NCI-H1092 (cell line): ENCODE measurements at regions not wholly inside any gene's neighbourhood (a gene's known extent, or its start where the extent isn't known, plus 50 kb on each side); places are given as distances from the start of the nearest gene placed in this dataset.

Experiments
- DNase-seq: peaks from one replicate; lab custom pipeline; 2025; lab: John Stamatoyannopoulos, UW

DNA sequence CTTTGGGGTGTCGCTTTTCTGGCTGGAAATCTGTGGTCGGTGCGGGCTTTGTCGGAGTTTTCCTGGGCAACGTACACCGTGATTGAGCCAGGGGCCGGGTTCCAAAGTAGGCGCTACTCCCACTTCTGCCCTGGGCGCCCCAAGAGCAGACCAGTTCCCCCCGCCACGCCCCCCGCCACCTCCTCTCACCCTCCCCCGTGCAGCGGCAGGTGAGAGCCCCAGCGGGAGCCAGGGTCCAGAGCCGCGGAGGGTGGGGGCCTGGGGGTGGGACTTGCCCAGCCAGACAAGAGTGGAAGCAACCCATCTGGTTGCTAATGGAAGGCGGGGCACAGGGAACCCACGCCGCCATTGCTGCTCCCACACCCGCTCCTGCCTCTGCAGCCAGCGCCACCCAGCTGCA lies 2195.9 kb downstream of the PCDH9 start:
- no peak for DNase-seq

DNA sequence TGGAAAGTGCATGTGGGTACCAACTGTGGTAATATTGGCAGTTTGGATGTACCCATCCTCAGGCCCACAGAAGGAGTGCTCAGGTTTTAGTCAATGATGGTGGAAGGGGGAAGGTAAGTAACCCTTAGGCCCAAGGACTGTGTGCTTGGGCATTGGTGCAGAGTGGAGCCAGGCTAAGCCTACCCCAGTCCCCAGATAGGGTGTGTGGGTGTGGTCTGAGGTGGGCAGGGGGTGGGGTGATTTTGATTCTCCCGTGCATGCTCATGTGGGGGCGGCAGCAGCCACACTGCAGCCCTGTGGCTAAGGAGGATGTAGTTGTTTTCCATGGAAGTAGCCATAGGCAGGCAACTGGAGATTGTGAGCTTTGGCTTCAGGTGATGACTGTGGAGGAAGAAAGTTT lies 2197.3 kb downstream of the PCDH9 start:
- DNase-seq: no peak

DNA sequence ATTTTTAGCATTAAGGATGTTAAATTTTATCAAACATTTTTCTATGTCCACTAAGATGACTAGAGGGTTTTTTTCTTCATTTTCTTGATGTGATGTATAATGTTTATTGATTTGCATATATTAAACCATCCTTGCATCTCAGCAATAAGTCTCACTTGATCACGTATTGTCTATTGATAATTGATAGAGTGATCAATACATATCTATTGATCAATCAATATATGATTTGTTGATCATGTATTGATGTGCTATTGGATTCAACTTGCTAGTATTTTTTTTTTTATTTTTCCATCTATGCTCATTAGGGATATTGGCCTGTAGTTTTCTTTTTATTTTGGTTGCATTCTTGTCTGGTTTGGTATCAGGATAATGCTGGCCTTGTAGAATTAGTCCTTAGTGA lies 2202.0 kb downstream of the PCDH9 start:
- no peak for DNase-seq

DNA sequence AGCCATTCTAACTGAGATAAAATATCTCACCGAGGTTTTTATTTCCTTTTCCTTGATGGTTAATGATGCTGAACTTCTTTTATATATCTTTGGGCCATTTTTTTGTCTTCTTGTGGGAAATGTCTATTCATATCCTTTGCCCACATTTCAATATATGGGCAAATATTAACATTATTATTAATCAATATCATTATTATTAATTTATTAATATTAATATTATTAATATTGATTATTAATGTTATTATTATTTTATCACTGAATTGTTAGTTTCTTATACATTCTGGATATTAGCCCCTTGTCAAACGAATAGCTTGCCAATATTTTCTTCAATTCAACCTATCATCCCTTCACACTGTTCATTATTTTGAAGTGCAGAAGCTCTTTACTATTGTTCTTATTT lies 2203.6 kb downstream of the PCDH9 start:
- DNase-seq: no peak

DNA sequence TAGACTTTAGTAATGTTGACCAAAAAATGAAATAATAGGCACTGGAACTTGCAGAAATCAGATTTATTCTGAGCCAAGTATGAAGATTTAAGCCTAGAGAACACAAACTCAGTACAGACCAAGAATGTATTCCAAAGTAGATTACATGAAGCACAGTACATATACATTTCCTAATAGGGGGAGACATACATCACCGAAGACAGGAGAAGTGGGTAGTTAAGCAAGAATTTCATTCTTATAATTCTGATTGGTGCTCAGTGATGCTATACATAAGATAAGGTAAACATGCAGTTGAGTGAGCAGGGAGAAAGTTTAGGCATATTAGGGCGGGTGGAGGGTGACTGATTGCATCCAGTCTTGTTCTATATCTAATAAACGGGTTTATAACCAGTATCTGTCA lies 2218.8 kb downstream of the PCDH9 start:
- DNase-seq: no peak

DNA sequence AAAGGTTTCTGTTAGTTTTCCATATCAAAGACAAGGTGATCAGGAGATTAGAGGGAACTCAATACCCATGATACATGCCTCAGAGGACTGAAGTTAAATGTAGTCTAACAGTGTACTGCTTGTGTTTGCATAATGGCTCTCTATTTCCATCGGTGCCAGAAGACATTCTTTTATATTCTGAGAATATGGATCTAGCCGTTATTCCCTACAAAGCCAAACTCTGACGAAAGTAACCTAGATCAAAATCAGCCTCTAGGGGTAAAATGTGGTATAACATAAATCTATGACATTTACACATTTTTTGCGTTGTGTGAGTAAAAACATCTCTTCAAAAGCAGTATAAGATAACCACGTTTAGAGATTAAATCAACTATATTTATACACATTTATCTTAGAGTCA lies 2232.7 kb downstream of the PCDH9 start:
- no peak for DNase-seq

DNA sequence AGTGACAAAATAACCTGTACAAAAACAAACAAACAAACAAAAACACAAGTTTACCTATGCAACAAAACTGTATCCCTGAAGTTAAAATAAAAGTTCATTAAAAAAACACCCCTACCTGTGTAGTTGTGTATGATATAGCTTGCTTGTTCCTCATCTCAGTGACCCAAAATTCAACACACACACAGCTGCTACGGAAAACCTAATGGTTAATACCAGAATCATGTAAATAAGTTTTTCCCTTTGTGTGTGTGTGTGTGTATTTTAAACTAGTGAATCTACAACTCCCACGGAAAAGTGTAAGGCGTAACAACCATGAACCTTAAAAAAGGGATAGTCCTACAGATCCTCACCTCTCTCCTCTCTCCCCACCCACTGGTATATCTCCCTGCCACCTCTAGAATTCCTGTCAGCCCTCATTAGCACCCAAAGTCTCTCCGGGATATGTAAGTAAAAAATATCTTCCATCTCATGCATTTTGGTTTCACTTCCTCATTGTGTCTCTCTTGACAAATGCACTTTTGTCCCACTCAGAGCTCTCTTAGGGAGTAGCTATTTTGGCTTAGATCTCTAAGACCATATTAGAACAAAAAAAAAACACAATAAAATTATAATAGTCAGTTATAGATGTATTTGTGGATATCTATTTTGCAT lies 2236.5 kb downstream of the PCDH9 start:
- no peak for DNase-seq

DNA sequence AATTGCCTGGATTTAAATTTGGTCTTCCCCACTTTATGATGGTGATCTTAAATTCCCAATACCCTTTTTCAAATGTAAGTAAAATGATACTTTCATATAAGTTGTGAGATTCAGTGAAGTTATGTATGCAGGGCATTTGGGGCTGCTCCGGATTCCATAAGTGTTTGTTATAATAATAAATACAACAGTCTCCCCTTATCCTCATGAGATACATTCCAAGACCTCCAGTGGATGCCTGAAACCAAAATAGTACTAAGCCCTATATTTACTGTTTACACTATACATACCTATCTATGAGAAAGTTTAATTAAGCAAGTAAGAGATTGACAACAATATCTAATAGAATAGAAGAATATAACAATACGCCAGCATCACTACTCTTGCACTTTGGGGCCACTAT lies 2237.8 kb downstream of the PCDH9 start:
- no peak for DNase-seq

DNA sequence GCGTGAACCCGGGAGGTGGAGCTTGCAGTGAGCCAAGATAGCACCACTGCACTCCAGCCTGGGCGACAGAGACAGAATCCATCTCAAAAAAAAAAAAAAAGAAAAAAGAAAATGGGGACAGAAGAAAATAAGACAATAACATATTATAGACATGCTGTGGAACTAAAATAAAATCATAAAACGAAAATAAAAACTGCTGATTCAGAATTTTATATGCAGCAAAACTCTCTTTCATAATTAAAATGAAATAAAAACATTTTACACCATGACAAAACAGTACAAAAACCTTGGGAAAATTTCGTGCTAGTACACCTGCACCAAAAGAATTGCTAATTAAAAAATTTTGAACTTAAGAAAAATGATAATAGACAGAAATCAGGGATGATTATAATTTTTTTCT lies 2245.1 kb downstream of the PCDH9 start:
- DNase-seq: no peak

DNA sequence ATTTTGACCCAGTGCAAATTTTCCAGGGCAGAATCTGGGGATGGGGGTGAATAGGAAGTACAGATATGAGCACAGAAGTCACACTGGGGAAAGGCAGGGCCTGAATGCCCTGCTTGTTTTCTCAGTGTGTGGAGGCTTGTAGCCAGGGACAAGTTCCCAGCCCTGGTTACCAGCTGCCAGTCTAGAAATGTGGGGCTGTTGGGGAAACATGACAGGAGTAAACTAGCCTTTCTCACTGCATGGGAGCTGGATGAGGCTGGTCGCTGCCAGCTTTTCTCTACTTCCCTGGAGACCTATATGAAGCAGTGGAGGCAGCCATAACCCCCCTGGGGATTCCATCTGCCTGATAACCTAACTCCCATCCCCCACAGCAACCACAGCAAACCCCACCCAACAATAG lies 2267.7 kb downstream of the PCDH9 start:
- DNase-seq: no peak

DNA sequence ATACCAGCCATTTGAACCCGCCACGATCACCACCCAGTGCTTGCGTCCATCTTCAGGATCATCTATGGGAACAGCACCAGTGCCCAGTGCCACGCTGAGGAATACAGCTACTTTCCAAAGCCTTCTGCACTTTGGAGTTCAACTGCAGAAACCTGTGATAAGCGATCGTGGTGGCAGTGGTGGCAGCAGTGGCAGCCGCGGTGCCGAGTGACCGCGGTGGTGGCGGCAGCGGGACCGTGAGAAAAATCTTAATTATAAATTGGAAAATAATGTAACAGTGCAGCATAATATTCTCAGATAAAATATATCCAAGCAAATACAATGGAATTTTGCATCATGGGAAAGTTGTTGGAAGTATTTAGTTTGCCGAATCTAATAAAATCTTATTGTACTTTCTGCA lies 2270.9 kb downstream of the PCDH9 start:
- no peak for DNase-seq

DNA sequence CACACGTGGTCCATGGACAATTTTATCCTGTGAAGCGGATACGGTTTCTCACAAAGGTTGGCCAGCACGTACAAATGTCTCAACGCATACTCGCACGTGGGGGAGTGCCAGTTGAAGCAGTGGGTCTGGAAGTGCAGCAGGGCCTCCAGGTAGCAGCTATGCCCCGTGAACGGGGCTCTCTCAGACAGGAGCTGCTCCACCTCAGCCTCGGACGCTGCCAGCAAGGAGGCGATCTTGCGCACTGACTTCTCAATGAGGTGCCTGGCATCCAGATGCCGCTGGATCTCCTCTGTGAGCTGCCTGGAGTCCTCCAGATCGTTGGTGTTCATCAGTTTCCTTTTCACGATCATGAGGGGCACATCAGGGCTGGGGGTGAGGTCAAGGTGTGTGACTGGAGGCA lies 2272.0 kb downstream of the PCDH9 start:
- DNase-seq: no peak

DNA sequence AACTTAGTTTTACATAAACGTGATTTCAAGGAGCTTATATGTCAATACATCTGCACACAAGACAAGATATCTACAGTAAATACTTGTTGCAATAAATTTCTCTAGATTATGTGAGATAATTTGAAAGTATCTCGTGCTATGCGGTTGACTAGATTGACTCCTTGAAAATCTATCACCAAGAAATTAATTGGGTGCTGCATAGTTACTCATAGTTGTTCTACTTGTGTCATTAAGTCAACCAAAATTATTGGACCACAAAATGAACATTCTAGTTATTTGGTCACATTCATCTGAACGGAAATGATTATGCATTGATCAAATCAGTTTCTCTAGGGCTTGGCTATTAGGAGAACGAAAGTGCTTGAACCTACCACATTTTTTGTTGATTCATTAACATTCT lies 2291.5 kb downstream of the PCDH9 start:
- DNase-seq: no peak

DNA sequence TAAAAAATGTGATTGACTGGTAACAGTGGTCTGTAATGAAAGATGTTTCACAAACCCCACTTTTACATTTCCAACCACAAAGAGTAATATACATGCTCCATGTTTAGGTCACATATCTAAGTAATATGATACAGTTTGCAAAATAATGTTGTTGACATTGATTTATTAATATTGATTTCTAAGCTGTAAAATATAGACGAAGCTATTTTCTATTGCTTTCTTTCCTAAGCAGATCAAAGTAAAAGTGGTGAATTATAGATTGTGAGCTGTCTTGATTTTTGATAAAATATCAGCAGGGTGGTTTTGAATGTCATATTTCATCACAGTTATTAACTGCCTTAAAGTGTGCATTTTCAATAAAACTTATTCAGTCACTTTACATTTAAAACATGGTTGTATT lies 2292.8 kb downstream of the PCDH9 start:
- no peak for DNase-seq

DNA sequence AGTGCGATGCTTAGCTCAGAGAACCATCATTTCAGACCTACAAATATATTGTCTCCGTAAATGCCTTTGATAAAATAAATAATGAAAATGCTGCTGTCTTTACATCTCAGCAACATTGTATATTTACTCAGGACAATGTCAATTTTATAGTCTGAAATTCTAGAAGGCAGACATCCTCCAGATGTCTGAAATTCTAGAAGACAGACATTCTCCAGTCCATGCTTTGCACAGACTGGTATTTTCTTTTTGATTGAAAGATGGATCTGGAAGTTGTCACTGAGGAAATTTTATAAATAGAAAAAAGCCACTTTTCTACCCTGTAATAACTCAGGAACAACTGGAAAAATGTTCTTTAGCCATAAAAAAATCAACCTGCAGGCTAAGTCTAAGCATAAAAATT lies 2293.3 kb downstream of the PCDH9 start:
- no peak for DNase-seq

DNA sequence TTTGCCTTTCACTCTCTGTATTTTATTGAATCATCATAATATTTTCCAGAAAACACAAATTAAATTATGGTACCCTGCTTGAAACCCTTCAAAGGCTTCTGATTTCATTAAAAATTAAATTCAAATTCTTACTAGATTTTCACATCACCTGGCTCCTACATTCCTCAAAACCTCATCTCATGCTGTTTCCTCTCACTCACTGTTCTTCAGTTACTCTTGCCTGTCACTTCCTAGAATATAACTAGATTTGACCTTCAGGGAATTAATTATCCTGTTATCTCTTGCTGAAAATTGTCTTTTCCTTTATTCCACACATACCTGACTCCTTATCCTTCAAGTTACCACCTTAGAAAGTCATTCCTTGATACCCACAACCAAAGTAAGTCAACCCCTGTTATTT lies 2294.7 kb downstream of the PCDH9 start:
- DNase-seq: no peak

DNA sequence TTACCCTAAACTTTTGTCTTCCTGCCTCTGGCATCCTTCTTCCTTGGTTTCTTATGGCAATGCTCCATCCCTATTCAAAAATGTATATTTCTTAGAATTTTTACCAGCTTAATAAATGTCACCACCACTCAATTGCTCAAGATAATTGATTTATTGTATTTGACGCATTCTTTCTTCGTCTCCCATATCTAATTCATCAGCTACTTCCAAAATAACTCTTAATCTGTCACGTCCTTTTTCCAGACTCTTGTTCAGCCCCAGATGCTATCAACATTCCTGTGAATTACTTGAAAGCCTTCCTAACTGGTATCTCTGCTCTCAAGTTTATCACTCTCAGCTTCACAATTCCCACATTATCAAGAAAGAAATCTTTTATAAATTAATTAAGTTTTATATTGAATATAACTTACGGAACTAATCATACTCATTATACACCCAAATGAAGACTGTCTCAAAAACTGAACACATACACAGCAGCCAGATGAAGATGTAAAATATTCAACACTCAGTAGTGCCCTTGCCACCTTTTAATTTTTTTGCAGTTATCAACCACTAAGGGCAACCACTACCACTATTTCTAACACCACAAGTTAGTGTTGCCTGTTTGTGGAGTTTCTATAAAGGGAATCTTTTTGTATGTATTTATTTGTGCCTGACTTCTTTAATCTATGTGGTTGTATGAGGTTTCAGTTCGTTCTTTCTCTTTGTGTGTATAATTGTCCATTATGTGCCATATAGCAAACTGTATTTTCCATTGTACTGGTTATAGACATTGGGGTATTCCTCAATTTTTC lies 2295.4 kb downstream of the PCDH9 start:
- no peak for DNase-seq

DNA sequence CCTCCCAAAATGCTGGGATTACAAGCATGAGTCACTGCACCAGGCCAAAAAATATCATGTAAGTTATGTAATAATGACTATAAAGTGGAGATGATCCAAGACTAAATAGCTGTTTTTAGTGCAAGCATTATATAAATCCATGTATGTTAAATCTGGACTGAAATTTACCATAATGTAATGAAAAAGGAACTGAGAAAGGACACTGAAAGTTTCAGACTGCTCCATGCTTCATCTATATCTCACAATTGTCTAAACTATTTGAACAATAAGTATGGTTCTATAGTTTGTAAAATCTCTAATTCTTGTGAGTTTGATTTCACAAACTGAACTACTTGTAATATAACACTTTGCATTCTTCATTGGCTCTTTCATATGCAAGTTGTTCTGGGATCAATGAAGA lies 2299.5 kb downstream of the PCDH9 start:
- no peak for DNase-seq

DNA sequence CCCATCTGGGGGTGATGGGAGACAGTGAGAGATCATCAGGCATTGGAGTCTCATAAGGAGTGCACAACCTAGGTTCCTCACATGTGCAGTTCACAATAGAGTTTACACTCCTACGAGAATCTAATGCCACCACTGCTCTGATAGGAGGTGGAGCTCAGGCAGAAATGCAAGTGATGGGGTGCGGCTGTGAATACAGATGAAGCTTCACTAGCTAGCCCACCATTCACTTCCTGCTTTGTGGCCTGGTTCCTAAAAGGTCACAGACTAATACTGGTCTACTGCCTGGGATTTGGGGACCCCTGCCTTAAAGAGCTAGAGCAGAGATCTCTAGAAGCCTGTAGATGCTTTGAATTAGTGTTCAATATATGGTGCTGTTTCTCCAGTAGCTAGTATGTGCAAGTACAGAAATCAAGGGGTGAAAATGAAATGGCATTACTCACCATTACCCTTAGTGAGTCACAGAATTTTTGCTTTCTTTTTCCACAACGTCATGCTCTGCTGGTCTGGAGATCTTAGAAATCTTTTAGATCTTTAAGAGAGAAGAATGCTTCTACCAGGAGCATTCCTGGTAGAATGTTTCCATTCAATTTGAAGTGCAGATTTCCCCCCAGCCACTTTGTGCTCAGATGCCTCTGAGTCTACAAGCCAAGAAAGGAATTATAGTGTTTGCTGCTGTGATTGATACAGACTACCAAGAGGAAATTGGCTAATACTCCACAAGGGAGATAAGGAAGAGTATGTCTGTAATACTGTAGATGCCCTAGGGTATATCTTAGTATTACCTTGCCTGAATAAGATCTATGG lies 2301.2 kb downstream of the PCDH9 start:
- DNase-seq: no peak

DNA sequence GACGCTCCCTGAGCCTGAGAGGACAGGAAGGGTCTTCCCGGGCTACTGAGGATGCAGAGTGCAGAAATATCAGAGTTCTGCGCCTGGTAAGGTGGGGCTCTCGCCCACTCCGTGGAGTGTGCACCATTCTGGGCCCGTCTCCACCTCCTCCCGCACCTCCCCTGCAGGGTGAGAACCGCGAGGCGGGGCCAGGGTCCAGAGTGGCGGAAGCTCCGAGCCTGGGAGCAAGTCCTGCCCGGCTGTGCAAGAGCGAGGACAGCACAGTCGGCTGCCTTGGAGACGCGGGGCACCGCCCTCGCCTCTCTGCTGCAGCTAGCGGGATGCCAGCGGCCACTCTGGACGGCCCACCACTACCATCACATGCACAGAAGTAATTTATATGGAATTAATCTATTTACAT lies 2304.4 kb downstream of the PCDH9 start:
- no peak for DNase-seq

DNA sequence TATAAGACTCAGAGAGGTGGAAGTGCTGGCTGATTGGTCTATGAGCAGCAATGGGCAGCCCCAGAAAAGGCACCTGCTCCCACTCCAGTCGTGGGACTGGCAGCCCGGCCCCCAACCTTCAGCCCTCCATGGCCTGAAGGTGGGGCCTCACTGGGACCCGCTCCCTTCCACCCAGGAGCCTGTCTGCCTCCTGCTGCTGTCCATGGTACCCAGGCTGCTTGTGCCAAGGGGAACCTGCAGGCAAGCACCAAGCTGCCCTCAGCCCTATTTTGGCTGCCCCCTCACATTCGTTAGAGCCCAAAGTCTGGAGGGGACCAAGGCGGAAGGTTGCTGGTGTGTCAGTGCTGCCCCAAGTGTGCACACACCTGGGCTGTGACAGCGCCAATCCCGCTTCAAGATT lies 2304.9 kb downstream of the PCDH9 start:
- DNase-seq: no peak

DNA sequence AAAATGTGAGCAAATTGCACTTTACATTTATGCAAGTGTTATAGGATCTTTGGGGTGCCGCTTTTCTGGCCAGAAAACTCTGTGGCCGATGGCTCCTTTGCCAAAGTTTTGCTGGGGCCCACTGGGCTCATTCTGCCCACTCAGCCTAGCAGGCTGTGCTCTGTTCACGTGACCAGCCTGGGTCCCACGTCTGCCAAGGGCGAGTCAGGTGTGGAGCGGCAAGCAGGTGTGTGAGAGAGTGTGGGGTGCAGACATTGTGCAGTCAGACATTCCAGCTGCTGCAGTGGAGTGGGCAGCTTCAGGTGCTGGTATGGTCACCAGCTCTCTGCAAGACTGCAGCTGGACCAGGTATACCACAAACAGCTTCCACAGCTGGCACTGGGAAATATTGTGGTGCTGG lies 2305.7 kb downstream of the PCDH9 start:
- no peak for DNase-seq

DNA sequence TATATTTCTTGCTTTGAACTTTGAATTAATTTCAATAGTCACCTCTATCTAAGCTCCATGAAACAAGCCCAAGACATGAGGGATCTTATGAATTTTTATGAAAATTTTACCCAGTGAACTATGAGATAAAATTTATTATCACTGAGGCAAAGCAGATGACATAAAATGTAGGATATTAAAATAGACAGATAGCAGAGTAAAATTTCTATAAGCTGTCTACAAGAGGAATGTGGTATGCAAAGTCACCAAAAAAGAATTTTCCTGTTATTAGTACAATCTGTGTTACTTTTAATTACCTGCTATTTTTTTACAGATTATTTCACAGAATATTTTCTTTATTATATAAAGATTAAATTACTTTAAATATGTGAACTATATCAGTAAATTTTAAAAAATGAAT lies 2312.6 kb downstream of the PCDH9 start:
- DNase-seq: no peak
